Nephron progenitor cell (in vitro differentiated cells): ENCODE measurements at regions not wholly inside any gene's neighbourhood (a gene's known extent, or its start where the extent isn't known, plus 50 kb on each side); places are given as distances from the start of the nearest gene placed in this dataset.

Source experiments
- DNase-seq: peaks from one replicate; pipeline ENCODE4 v3.0.0; 2021
- H3K27ac Mint-ChIP-seq: 2 replicates; pipeline ENCODE4 v1.8.0; 2021; ENCODE audit warnings: mild to moderate bottlenecking, moderate library complexity, mixed read lengths
- H3K27me3 Mint-ChIP-seq: 2 replicates; pipeline ENCODE4 v1.8.0; 2021; ENCODE audit warnings: mild to moderate bottlenecking, low read depth, mixed read lengths; ENCODE audit not compliant: poor library complexity
- H3K36me3 Mint-ChIP-seq: 2 replicates; pipeline ENCODE4 v1.8.0; 2021; ENCODE audit warnings: low read depth, mixed read lengths
- H3K4me1 Mint-ChIP-seq: 2 replicates; pipeline ENCODE4 v1.8.0; 2021; ENCODE audit warnings: mixed read lengths
- H3K4me3 Mint-ChIP-seq: 2 replicates; pipeline ENCODE4 v1.8.0; 2021; ENCODE audit warnings: mild to moderate bottlenecking, moderate library complexity, mixed read lengths
- H3K9me3 Mint-ChIP-seq: 2 replicates; pipeline ENCODE4 v1.8.0; 2021; ENCODE audit warnings: mild to moderate bottlenecking, moderate library complexity, mixed read lengths
- CTCF ChIP-seq: fragments of 200-600 bp; sonication (generic); IDR thresholded peaks from 2 replicates; pipeline ENCODE4 v1.5.0; 2021; ENCODE audit warnings: antibody characterized with exemption

GRCh38 chr5:28714907-28715698 is 1676.7 kb upstream of the CDH9 start:
- no peak overlapping the region for H3K4me3 Mint-ChIP-seq
- no peak for DNase-seq
- no peaks in the 10 kb centered on the region for H3K27me3 Mint-ChIP-seq
- no peaks in the 10 kb centered on the region for H3K36me3 Mint-ChIP-seq
- TF ChIP-seq CTCF, result no peak
- H3K4me1 Mint-ChIP-seq, result no peaks in the 10 kb centered on the region
- no peak overlapping the region for H3K27ac Mint-ChIP-seq
- no peaks in the 10 kb centered on the region for H3K9me3 Mint-ChIP-seq

- H3K9me3 Mint-ChIP-seq, result no peaks in the 10 kb centered on the region
- no peaks in the 10 kb centered on the region for H3K4me1 Mint-ChIP-seq
- H3K27me3 Mint-ChIP-seq, result no peaks in the 10 kb centered on the region
- DNase-seq, result no peak
- no peaks in the 10 kb centered on the region for H3K36me3 Mint-ChIP-seq
- peak; percentile 33 for TF ChIP-seq CTCF
- H3K4me3 Mint-ChIP-seq, result no peak overlapping the region
- no peak overlapping the region for H3K27ac Mint-ChIP-seq
These were observed 1672.0 kb upstream of the CDH9 start for GRCh38 chr5:28710360-28710759.

GRCh38 chr5:28708472-28708871 is 1670.1 kb upstream of the CDH9 start:
- no peaks in the 10 kb centered on the region for H3K4me1 Mint-ChIP-seq

GRCh38 chr5:28707706-28708105 is 1669.3 kb upstream of the CDH9 start:
- Mint-ChIP-seq H3K27me3 (no peaks in the 10 kb centered on the region), H3K4me1 (no peaks in the 10 kb centered on the region), H3K4me3 (no peak overlapping the region), H3K36me3 (no peaks in the 10 kb centered on the region), H3K27ac (no peak overlapping the region), H3K9me3 (no peaks in the 10 kb centered on the region)
- TF ChIP-seq CTCF, result no peak
- DNase-seq, result no peak

More at GRCh38 chr5:28708472-28708871, 1670.1 kb upstream of the CDH9 start:
- Mint-ChIP-seq H3K9me3 (no peaks in the 10 kb centered on the region), H3K4me3 (no peak overlapping the region), H3K27ac (no peak overlapping the region), H3K36me3 (no peaks in the 10 kb centered on the region), H3K27me3 (no peaks in the 10 kb centered on the region)
- DNase-seq, result no peak
- no peak for TF ChIP-seq CTCF

GRCh38 chr5:28703651-28704260 is 1665.4 kb upstream of the CDH9 start:
- Mint-ChIP-seq H3K27me3 (no peaks in the 10 kb centered on the region), H3K4me1 (no peaks in the 10 kb centered on the region), H3K27ac (no peak overlapping the region), H3K36me3 (no peaks in the 10 kb centered on the region), H3K9me3 (no peaks in the 10 kb centered on the region), H3K4me3 (no peak overlapping the region)
- no peak for DNase-seq
- TF ChIP-seq CTCF, result no peak

GRCh38 chr5:28691526-28691925 is 1653.1 kb upstream of the CDH9 start:
- H3K27ac Mint-ChIP-seq, result no peak overlapping the region
- DNase-seq, result no peak
- H3K4me3 Mint-ChIP-seq, result no peak overlapping the region
- no peaks in the 10 kb centered on the region for H3K9me3 Mint-ChIP-seq
- no peak for TF ChIP-seq CTCF
- no peaks in the 10 kb centered on the region for H3K4me1 Mint-ChIP-seq
- H3K36me3 Mint-ChIP-seq, result no peaks in the 10 kb centered on the region
- H3K27me3 Mint-ChIP-seq, result no peaks in the 10 kb centered on the region
